ENCODE measurements at regions not wholly inside any gene's neighbourhood (a gene's known extent, or its start where the extent isn't known, plus 50 kb on each side); places are given as distances from the start of the nearest gene placed in this dataset.

DNA sequence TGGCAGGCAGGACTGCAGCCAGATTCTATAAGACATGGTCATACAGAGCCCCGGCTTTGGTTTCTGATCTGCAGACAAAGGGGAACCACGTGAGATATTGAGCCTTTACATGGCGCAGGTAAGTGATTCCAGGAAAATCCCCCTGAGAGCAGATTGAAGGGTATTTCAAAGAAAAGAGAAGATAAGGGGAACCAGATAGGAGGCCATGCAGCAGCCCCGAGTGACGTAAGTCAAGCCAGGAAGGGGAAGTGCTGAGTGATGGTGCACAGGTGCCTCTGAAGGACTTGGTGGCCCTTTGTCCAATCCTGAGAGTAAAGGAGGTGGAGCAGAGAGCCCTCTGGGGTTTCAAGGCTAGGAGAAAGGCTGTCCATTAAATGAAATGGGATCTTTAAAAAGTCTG is 329.0 kb downstream of the ACTR3B start:
- TF ChIP-seq, protein P1, sequence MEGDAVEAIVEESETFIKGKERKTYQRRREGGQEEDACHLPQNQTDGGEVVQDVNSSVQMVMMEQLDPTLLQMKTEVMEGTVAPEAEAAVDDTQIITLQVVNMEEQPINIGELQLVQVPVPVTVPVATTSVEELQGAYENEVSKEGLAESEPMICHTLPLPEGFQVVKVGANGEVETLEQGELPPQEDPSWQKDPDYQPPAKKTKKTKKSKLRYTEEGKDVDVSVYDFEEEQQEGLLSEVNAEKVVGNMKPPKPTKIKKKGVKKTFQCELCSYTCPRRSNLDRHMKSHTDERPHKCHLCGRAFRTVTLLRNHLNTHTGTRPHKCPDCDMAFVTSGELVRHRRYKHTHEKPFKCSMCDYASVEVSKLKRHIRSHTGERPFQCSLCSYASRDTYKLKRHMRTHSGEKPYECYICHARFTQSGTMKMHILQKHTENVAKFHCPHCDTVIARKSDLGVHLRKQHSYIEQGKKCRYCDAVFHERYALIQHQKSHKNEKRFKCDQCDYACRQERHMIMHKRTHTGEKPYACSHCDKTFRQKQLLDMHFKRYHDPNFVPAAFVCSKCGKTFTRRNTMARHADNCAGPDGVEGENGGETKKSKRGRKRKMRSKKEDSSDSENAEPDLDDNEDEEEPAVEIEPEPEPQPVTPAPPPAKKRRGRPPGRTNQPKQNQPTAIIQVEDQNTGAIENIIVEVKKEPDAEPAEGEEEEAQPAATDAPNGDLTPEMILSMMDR (conservative IDR thresholded peaks at IDR 0.05; ENCODE audit: low read depth, low read length): no peak
- no peak for DNase-seq (ENCODE audit: low read depth)
- no peak overlapping the region for H3K4me3 ChIP-seq (ENCODE audit: low read depth, low read length)

DNA sequence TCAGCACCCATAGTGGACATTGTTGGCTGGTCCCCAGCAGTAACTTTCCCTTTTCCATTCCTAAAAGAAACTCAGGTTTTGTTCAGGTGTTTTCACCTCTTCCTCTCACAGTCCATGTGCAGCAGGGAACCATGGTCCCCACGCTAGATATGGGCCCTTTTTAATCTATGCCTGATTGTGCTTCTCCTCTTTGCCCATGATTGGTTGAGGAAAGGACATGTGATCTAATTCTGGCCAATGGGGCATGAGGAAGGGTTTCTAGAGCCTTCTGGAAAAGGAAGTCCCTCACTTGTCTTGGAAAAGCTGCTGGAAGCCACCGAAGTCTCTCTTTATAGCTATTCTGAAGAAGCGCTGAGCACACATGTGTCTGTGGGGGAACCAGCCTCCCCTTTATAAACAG is 330.7 kb downstream of the ACTR3B start:
- DNase-seq (ENCODE audit: low read depth): no peak
- TF ChIP-seq, protein P1 (conservative IDR thresholded peaks at IDR 0.05; ENCODE audit: low read depth, low read length): no peak

DNA sequence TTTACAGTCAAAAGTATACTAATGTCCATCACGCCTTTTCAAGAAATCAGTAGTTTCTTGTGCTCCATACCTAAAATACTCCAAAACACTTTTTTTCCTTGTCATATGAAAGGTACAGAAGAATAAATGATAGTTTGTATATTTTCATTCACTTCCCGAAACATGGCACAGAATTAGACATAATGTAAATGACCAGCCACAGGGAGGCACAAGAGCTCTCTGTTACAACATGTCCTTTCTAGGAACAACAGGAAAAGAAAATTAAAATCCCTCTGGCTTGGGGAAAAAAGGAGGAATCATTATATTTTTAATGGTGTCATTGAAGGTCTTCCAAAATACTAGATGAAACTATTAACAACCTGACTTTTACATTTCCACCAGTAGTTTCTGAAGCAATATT is 331.2 kb downstream of the ACTR3B start:
- no peak for DNase-seq (ENCODE audit: low read depth)
- TF ChIP-seq, protein P1 (conservative IDR thresholded peaks at IDR 0.05; ENCODE audit: low read depth, low read length): no peak

More for the DNA sequence above, 330.7 kb downstream of the ACTR3B start:
- H3K4me3 ChIP-seq (ENCODE audit: low read depth, low read length): no peak overlapping the region

DNA sequence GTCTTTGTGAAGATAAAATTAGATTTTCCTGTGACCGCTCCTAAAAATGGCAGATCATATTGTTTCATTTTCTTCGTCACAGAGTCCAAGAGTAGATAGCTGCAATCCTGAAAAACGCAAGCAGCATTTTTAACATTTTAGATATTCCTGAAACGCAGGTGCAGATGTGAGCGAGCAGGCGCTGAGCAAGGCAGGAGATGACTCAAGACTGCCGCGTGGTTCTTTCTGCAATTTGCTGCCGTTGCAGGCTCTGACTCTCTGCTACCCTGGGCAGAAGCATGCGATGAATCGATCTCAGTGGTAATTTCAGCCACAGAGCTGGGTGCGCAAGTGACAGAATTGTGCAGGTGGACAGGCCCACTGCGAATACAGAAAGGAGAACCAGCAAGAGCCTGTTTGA is 331.9 kb downstream of the ACTR3B start:
- no peak overlapping the region for H3K4me3 ChIP-seq (ENCODE audit: low read depth, low read length)
- DNase-seq (ENCODE audit: low read depth): no peak
- TF ChIP-seq, protein P1 (conservative IDR thresholded peaks at IDR 0.05; ENCODE audit: low read depth, low read length): no peak

More for the DNA sequence above, 331.2 kb downstream of the ACTR3B start:
- H3K4me3 ChIP-seq (ENCODE audit: low read depth, low read length): no peak overlapping the region

DNA sequence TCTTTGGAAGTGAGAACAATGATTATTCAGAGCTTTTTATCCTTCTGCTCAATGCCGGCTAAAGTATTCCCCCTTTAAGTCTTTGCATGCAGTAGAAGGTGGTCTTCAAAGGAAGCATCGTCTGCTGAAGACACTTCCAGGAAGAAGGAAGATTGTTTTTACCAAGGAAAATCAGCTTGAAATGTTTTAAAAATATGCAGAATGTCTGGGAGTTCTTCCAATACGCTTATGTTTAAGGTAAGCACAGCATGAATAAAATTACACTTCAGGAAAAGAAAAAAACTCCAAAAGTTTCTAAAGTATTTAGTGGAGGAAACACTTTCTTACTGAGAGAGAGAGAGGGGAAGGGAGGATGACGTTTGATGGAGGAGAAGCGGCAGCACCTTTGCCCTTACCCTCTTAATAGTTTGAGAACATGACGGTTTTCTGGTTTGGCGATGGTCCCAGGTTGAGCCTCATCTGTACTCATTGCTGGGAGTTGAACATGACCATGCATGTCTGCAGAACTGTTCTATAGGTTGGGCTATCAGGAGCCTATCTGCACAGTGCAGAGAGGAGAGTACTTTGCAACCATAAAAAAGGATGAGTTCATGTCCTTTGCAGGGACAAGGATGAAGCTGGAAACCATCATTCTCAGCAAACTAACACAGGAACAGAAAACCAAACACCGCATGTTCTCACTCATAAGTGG is 338.1 kb downstream of the ACTR3B start:
- DNase-seq (ENCODE audit: low read depth): no peak
- no peak overlapping the region for H3K4me3 ChIP-seq (ENCODE audit: low read depth, low read length)
- TF ChIP-seq, protein P1 (conservative IDR thresholded peaks at IDR 0.05; ENCODE audit: low read depth, low read length): no peak

DNA sequence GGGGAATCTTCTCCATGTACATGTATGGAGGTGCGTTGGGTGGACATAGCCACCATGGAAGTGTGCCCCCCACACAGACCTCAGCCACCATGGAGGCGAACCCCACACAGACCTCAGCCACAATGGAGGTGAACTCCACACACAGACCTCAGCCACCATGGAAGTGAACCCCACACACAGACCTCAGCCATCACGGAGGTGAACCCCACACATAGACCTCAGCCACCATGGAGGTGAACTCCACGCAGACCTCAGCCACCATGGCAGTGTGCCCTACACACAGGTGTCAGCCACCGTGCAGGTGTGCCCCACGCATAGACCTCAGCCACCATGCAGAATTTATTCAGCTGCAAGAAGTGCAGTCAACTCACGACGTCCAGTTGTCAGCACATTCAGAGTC is 339.7 kb downstream of the ACTR3B start:
- TF ChIP-seq, protein P1 (conservative IDR thresholded peaks at IDR 0.05; ENCODE audit: low read depth, low read length): no peak
- no peak overlapping the region for H3K4me3 ChIP-seq (ENCODE audit: low read depth, low read length)
- DNase-seq (ENCODE audit: low read depth): no peak

DNA sequence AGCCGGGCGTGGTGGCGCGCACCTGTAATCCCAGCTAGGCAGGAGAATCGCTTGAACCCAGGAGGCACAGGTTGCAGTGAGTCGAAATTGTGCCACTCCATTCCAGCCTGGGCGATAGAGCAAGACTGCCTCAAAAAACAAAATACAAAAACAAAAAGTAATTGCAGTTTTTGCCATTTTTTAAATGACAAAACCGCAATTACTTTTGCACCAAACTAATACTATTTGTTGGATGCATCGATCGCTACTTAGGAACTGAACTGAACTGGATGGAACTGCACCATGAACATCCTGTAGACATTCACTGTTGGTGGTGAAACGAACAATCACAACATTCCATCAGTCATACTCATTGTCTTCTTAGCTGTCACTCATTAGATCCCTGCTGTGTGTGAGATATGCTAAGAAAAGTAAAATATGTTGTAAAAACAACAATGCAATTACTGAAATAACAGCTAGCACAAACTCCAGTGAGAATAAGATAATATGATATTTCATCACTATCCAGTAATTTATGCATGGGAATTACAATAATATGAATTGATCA is 341.2 kb downstream of the ACTR3B start:
- DNase-seq (ENCODE audit: low read depth): no peak
- H3K4me3 ChIP-seq (ENCODE audit: low read depth, low read length): no peak overlapping the region
- TF ChIP-seq, protein P1 (conservative IDR thresholded peaks at IDR 0.05; ENCODE audit: low read depth, low read length): no peak
